Left ventricle myocardium inferior (tissue), 1 donor: ENCODE measurements at regions not wholly inside any gene's neighbourhood (a gene's known extent, or its start where the extent isn't known, plus 50 kb on each side); places are given as distances from the start of the nearest gene placed in this dataset.

ENCODE experiments used
- DNase-seq: peaks from one replicate; pipeline ENCODE4 v3.0.0-alpha.2; 2020
- H3K27ac ChIP-seq: fragments of 200-600 bp; replicated peaks from 2 replicates; pipeline ENCODE4 v1.8.0; 2021
- H3K27me3 ChIP-seq: fragments of 200-600 bp; 2 replicates; pipeline ENCODE4 v1.8.0; 2021; ENCODE audit warnings: low read depth
- H3K36me3 ChIP-seq: fragments of 200-600 bp; 2 replicates; pipeline ENCODE4 v1.8.0; 2021
- H3K4me1 ChIP-seq: fragments of 200-600 bp; 2 replicates; pipeline ENCODE4 v1.8.0; 2021
- H3K4me3 ChIP-seq: fragments of 200-600 bp; 2 replicates; pipeline ENCODE4 v1.8.0; 2021; ENCODE audit warnings: mild to moderate bottlenecking, moderate library complexity
- H3K9me3 ChIP-seq: fragments of 200-600 bp; replicated peaks from 2 replicates; pipeline ENCODE4 v1.8.0; 2021
- CTCF ChIP-seq: fragments of 200-600 bp; IDR thresholded peaks from 2 replicates; pipeline ENCODE4 v1.8.0; 2021; ENCODE audit warnings: antibody characterized with exemption, mild to moderate bottlenecking, borderline replicate concordance
- intact Hi-C: fragments of 100-400 bp; cut with micrococcal nuclease; formaldehyde crosslinking; loops from one replicate; pipeline ENCODE4 v1.11.0; 2022
- donor health status: DM: no; HTN: yes; CAD: no; lungs with severe emphysema.

GRCh38 chr13:59343132-59343531, 820.6 kb downstream of the DIAPH3 start:
- Histone ChIP-seq H3K36me3 (no peaks in the 10 kb centered on the region), H3K4me3 (no peak overlapping the region), H3K9me3 (no peaks in the 10 kb centered on the region), H3K27ac (peak overlapping the region; percentile 65), H3K27me3 (no peaks in the 10 kb centered on the region), H3K4me1 (peaks cover 63% of the 10 kb centered on the region)
- intact Hi-C loops = no loop called here
- DNase-seq = no peak
- no peak for TF ChIP-seq CTCF

DNA sequence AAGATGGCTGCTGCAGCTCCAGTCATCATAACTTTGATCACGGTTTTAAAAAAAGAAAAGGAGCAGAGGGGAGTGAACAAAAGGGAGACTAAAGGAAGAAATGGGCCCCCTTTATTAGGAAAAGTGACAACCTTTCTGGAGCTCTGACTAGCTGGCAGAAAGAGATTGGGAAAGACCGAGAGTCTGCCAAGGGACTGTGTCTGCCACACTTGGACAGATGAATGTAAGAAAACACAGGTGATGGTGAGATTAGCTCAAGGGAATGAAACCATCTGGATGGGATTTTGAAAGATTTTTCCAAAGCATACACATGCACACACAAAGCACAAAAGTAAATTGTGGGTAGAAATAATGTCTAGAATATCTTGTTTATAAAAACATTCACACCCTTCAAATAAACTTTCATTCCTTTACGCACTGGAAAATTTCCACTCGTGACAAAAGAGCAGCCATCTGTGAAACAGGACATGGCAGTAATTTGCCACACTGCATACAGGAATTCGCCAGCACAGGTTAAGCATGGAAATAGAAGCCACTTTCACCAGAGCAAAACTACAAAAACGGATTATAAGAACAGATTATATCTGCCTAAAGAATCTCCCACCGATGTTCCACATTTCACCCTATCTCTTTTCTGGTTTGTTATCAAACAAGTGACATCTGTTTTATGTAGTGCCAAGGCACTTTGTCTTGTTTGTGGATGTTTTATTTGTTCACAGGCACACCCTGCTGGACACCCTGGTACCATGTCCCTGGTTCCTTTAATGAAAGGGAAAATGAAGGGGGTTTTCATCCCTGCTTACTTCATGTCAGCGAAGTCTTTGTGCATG, 819.5 kb downstream of the DIAPH3 start:
- peaks cover 74% of the 10 kb centered on the region for H3K4me1 ChIP-seq
- TF ChIP-seq CTCF = no peak
- no peak overlapping the region for H3K4me3 ChIP-seq
- peak overlapping the region; percentile 67 for H3K27ac ChIP-seq
- H3K27me3 ChIP-seq = no peaks in the 10 kb centered on the region
- no peak for DNase-seq
- no peaks in the 10 kb centered on the region for H3K9me3 ChIP-seq
- intact Hi-C loops = no loop called here
- no peaks in the 10 kb centered on the region for H3K36me3 ChIP-seq

DNA sequence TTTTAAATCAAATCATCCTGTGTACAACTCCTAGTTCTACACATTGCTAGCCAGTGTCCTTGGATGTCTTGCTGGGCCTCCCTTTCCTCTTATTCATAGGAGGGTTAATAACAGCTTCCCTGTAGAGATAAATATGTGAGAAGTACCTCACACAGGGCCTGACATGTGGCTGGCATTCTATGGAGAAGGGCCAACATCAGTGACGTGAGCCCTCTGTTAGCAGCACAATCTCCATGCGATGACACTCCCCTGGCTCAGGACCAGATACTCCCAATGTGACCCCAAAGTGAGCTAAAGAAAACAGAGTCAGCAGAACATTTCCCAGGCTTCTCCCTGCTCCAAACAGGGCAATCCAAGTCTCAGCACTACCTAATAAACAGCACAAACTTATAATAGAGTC, 818.4 kb downstream of the DIAPH3 start:
- intact Hi-C loops = no loop called here
- Histone ChIP-seq H3K4me1 (peaks cover 77% of the 10 kb centered on the region), H3K27me3 (no peaks in the 10 kb centered on the region), H3K9me3 (no peaks in the 10 kb centered on the region), H3K4me3 (no peak overlapping the region), H3K36me3 (no peaks in the 10 kb centered on the region), H3K27ac (peak overlapping the region; percentile 67)
- no peak for TF ChIP-seq CTCF
- peak; percentile 80 for DNase-seq

- Histone ChIP-seq H3K4me1 (peaks cover 67% of the 10 kb centered on the region), H3K27me3 (no peaks in the 10 kb centered on the region), H3K9me3 (no peaks in the 10 kb centered on the region), H3K36me3 (no peaks in the 10 kb centered on the region), H3K4me3 (no peak overlapping the region), H3K27ac (peak overlapping the region; percentile 67)
- no peak for TF ChIP-seq CTCF
- DNase-seq = no peak
- intact Hi-C loops = no loop called here
Measured at GRCh38 chr13:59346999-59347723, 816.6 kb downstream of the DIAPH3 start.

DNA sequence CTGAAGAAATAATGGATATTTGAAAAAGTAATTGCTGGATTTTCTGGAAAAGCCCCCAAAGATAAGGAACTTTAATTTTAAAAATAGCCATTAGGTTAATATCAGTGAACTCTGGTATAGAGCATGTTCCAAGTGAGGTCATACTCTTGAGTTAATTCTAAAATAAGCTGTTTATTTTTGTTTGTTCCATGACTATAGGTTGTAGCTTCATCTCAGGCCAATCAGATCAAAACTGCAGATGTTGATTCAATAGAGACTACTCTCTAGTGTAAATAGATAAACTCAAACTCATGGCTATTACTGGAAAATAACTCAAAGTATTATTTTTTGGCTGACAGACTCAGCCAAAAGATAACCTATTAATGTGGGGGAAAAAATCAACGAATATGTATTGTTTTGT, 815.1 kb downstream of the DIAPH3 start:
- Histone ChIP-seq H3K4me3 (no peak overlapping the region), H3K36me3 (no peaks in the 10 kb centered on the region), H3K27ac (peak overlapping the region; percentile 50), H3K9me3 (no peaks in the 10 kb centered on the region), H3K27me3 (no peaks in the 10 kb centered on the region), H3K4me1 (peaks cover 53% of the 10 kb centered on the region)
- DNase-seq = no peak
- TF ChIP-seq CTCF = no peak
- intact Hi-C loops = no loop called here
